OCI-LY1 (cell line): ENCODE measurements at regions not wholly inside any gene's neighbourhood (a gene's known extent, or its start where the extent isn't known, plus 50 kb on each side); places are given as distances from the start of the nearest gene placed in this dataset.

ENCODE experiments used
- H2AFZ ChIP-seq: fragments of 200-600 bp; sonication (generic), shearing (Covaris generic); 2 replicates; pipeline ENCODE4 v1.6.0; 2014; ENCODE audit warnings: antibody characterized with exemption, mild to moderate bottlenecking, low read length
- H3F3A ChIP-seq: fragments of 200-600 bp; sonication (generic), shearing (Covaris generic); 2 replicates; pipeline ENCODE4 v1.6.0; 2014; ENCODE audit warnings: mild to moderate bottlenecking, antibody characterized with exemption, low read length, moderate library complexity; ENCODE audit not compliant: insufficient read depth
- H3K27ac ChIP-seq: fragments of 200-600 bp; sonication (generic); 2 replicates; pipeline ENCODE4 v1.5.1; 2014; ENCODE audit warnings: low read length, mixed run types, mild to moderate bottlenecking, low read depth; ENCODE audit not compliant: poor library complexity, severe bottlenecking
- H3K27me3 ChIP-seq: fragments of 200-600 bp; sonication (generic); 2 replicates; pipeline ENCODE4 v1.6.0; 2014; ENCODE audit warnings: antibody characterized with exemption, mild to moderate bottlenecking, low read length, moderate library complexity; ENCODE audit not compliant: insufficient read depth
- H3K36me3 ChIP-seq: fragments of 200-600 bp; sonication (generic); 2 replicates; pipeline ENCODE4 v1.6.1; 2014; ENCODE audit warnings: mild to moderate bottlenecking, antibody characterized with exemption, low read length, moderate library complexity, mixed read lengths; ENCODE audit not compliant: insufficient read depth
- H3K4me1 ChIP-seq: fragments of 200-600 bp; sonication (generic); 2 replicates; pipeline ENCODE4 v1.5.1; 2014; ENCODE audit warnings: mild to moderate bottlenecking, low read length, moderate library complexity; ENCODE audit not compliant: insufficient read depth, severe bottlenecking
- H3K4me2 ChIP-seq: fragments of 200-600 bp; sonication (generic), shearing (Covaris generic); 2 replicates; pipeline ENCODE4 v1.6.1; 2014; ENCODE audit warnings: low read length
- H3K4me3 ChIP-seq: fragments of 200-600 bp; sonication (generic); 2 replicates; pipeline ENCODE4 v1.5.1; 2014; ENCODE audit warnings: low read length, low read depth, mild to moderate bottlenecking, mixed read lengths; ENCODE audit not compliant: poor library complexity, severe bottlenecking
- H3K79me2 ChIP-seq: fragments of 200-600 bp; shearing (Covaris generic); 2 replicates; pipeline ENCODE4 v1.6.1; 2016; ENCODE audit warnings: mixed run types, low read length, mixed read lengths; ENCODE audit not compliant: insufficient read depth
- H3K9ac ChIP-seq: fragments of 200-600 bp; sonication (generic), shearing (Covaris generic); 2 replicates; pipeline ENCODE4 v1.6.1; 2014; ENCODE audit warnings: mild to moderate bottlenecking, low read length, mixed read lengths
- H3K9me2 ChIP-seq: fragments of 200-600 bp; sonication (generic), shearing (Covaris generic); 2 replicates; pipeline ENCODE4 v1.6.1; 2014; ENCODE audit warnings: low read depth, mild to moderate bottlenecking, low read length, mixed read lengths
- H3K9me3 ChIP-seq: fragments of 200-600 bp; shearing (Covaris generic); 2 replicates; pipeline ENCODE4 v1.6.1; 2014; ENCODE audit warnings: low read length, mixed read lengths
- H4K20me1 ChIP-seq: fragments of 200-600 bp; sonication (generic), shearing (Covaris generic); 2 replicates; pipeline ENCODE4 v1.6.0; 2016; ENCODE audit warnings: mild to moderate bottlenecking, low read length; ENCODE audit not compliant: insufficient read depth
- CTCF ChIP-seq: fragments of 200-600 bp; sonication (generic), shearing (Covaris generic); IDR thresholded peaks from 2 replicates; pipeline ENCODE4 v1.5.1; 2017; ENCODE audit warnings: mild to moderate bottlenecking, antibody characterized with exemption, low read length, moderate library complexity, mixed read lengths
- EZH2 ChIP-seq: fragments of 200-600 bp; sonication (generic), shearing (Covaris generic); IDR thresholded peaks from 2 replicates; pipeline ENCODE4 v1.8.0; 2017; ENCODE audit warnings: borderline replicate concordance, mixed run types, mild to moderate bottlenecking, antibody characterized with exemption, low read length, moderate library complexity, mixed read lengths

GRCh38 chr6:168873278-168874190 is 380.1 kb downstream of the THBS2 start:
- 0 out of 2 replicates have a peak, but pooled peaks cover 7% of the 10 kb centered on the region for H3K27me3 ChIP-seq
- no peak overlapping the region for H3K9ac ChIP-seq
- no peak overlapping the region for H3K27ac ChIP-seq
- no peaks in the 10 kb centered on the region for H3K9me2 ChIP-seq
- no peaks in the 10 kb centered on the region for H3K79me2 ChIP-seq
- H2AFZ ChIP-seq: no peak overlapping the region
- H3K4me2 ChIP-seq: no peak overlapping the region
- H3K36me3 ChIP-seq: no peaks in the 10 kb centered on the region
- H3K4me3 ChIP-seq: no peak overlapping the region
- no peaks in the 10 kb centered on the region for H3F3A ChIP-seq
- no peaks in the 10 kb centered on the region for H4K20me1 ChIP-seq
- no peak for TF ChIP-seq EZH2
- TF ChIP-seq CTCF: no peak
- H3K9me3 ChIP-seq: no peaks in the 10 kb centered on the region
- no peaks in the 10 kb centered on the region for H3K4me1 ChIP-seq

DNA sequence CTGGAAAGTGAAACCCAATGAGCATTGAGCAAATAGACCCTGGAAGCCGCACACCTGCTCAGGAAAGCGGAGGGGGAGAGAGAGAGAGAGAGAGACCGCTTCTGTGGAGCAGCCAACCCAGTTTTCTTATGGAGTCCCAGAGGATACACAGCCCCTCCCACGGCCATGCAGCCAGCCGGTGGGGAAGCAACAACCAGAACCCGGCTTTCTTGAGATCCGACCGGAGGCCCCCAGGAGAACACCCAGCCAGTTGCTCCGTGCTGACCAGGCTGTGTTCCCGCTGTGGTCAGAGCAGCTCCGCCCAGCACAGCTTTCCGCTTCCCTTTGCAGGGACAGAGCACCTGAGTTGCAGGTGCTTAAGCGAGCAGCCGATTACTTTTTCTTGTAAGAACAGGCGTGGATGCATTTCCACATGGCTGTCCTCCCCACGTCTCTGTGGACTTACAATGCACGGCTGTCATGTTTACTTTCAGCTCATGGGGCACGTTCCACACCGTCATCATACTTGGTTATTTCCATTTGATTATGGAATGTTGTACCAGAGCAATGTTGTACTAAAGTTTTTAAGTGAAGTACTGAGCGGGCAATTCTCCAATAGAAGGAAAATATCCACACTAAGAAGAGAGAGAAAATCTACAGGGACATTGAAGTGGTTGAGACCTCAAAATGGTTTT is 381.9 kb downstream of the THBS2 start:
- Histone ChIP-seq H3F3A (no peaks in the 10 kb centered on the region), H4K20me1 (no peaks in the 10 kb centered on the region), H3K4me1 (no peaks in the 10 kb centered on the region), H3K36me3 (no peaks in the 10 kb centered on the region), H3K9me3 (no peaks in the 10 kb centered on the region), H3K9ac (no peak overlapping the region), H3K9me2 (no peaks in the 10 kb centered on the region), H3K27me3 (0 out of 2 replicates have a peak, but pooled peaks cover 7% of the 10 kb centered on the region), H3K4me3 (no peak overlapping the region), H3K79me2 (no peaks in the 10 kb centered on the region), H3K27ac (no peak overlapping the region), H2AFZ (no peak overlapping the region), H3K4me2 (no peak overlapping the region)
- no peak for TF ChIP-seq CTCF
- TF ChIP-seq EZH2: no peak

DNA sequence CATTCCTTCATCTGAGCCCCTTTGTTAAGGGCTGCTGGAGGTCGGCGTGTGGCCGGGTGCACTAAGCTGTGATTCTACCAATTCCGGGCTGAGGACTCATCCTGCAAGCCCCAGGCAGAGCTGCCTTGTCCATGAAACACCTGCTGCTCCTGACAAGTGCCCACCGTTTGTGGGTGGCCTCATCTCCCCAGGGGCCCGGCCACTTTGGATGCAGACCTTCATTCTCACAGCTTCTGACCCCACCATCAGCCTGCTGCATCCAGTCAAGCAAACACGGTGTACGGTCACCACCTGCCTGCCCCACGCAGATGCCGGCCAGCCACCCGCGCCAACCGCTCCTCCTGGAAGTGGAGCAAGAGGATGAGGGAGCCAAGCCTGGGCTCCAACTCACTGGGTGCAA is 382.7 kb downstream of the THBS2 start:
- Histone ChIP-seq H3K27ac (no peak overlapping the region), H3K36me3 (no peaks in the 10 kb centered on the region), H3K4me3 (no peak overlapping the region), H3K9me2 (no peaks in the 10 kb centered on the region), H3F3A (no peaks in the 10 kb centered on the region), H3K9ac (no peak overlapping the region), H4K20me1 (no peaks in the 10 kb centered on the region), H3K27me3 (0 out of 2 replicates have a peak, but pooled peaks cover 7% of the 10 kb centered on the region), H3K4me2 (no peak overlapping the region), H3K9me3 (no peaks in the 10 kb centered on the region), H3K4me1 (no peaks in the 10 kb centered on the region), H2AFZ (no peak overlapping the region), H3K79me2 (no peaks in the 10 kb centered on the region)
- TF ChIP-seq CTCF (no peak), EZH2 (no peak)
